DMS153 (cell line): ENCODE measurements at regions not wholly inside any gene's neighbourhood (a gene's known extent, or its start where the extent isn't known, plus 50 kb on each side); places are given as distances from the start of the nearest gene placed in this dataset.

Source experiments
- DNase-seq: peaks from one replicate; lab custom pipeline; 2025; lab: John Stamatoyannopoulos, UW

DNA sequence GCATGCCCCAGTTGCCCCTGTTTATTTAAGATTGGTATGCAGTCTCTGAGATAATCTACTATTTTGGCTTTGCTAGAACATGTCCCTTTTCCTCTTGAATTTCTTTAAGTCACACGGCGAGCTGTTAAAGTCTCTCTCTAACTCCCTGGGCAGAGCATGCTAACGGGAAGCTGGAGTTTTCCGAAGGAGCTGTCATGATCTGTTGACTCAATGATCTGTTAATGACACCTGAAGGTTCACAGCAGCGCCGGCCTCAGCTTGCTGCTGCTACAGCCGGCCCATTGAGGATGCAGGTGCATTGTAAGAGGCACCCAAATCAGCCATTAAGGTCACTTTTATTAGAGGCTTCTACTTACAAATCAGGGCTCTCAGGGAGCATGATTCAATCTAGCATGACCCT is 1203.4 kb downstream of the MAT2B start:
- DNase-seq, result no peak

GRCh38 chr5:164713682-164714081 is 1208.3 kb downstream of the MAT2B start:
- DNase-seq, result no peak

DNA sequence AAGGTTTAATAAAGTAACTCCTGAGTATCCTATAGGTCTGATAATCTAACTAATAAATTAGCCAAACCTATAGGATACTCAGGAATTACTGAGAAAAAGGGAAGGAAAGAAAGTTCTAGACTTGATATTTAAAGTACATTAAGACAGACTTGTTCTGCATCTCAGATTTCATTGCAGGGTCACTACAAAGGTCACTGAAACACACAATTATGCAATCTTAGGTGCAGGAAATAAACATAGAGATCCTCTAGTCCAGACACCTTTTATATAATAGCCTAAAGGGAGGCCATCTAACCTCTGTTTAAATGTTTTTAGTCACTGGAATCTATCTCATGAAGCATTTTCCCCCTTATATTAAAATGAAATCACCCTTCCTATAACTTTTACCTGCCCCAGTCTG is 1215.7 kb downstream of the MAT2B start:
- DNase-seq, result no peak

GRCh38 chr5:164721656-164722055 is 1216.2 kb downstream of the MAT2B start:
- no peak for DNase-seq

DNA sequence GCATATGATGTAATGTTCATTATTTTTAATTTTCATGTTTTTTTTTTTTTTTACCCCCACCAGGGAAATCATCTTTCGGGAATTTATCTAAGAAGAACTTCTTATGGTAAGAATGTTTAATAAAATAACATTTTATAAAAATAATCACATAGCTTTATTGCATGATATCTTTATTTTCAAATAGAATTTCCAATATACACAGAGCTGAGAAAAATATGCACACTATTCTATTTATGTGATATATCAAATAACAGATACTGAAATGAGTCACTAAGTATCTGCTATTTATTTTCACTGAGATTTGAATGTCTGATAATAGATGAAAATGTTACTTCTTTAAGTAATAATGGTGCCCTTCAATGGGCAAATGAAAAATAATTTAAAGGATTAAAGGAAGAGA is 1217.3 kb downstream of the MAT2B start:
- no peak for DNase-seq

DNA sequence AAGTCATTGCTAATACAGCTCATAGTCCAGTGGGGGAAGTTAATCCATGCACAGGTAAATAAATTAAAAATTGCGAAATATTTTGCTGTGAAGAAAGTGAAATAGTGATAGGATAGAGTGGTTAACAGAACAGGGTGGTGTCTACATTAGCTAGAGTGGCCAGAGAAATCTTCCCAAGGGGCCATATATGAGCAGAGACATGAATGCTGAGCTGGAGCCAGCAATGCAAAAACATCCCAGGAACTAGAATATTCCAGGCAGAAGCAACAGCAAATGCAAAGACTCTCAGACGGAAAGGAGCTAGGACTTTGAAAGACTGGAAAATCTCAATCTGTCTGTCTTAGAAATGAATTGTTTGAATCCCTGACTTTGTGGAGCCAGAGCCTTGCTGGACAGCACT is 1221.6 kb downstream of the MAT2B start:
- DNase-seq, result no peak

- DNase-seq, result no peak
These were observed 1223.3 kb downstream of the MAT2B start for GRCh38 chr5:164728733-164729132.

GRCh38 chr5:164735334-164735733 is 1229.9 kb downstream of the MAT2B start:
- no peak for DNase-seq

- DNase-seq, result no peak
These were observed 1236.0 kb downstream of the MAT2B start for GRCh38 chr5:164741376-164741775.

DNA sequence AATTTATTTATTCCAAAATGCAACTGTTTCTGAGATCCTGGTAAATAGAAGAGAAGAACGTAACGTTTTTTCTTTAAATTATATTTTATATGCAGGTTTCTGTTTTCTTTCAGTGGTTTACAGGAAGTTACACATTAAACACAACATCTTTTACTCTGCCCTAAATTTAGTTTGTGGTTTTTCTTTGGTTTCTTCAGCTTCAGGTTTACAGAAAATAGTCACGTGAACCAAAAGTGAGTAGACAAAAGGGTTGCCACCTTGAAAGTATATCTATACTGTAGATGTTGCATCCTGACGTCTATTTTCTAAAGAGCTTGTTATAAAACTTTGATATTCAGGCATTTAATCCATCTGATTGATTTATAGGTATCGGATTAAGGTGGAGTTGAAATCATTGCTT is 1236.6 kb downstream of the MAT2B start:
- no peak for DNase-seq

- no peak for DNase-seq
These were observed 1241.3 kb downstream of the MAT2B start for GRCh38 chr5:164746723-164747122.

DNA sequence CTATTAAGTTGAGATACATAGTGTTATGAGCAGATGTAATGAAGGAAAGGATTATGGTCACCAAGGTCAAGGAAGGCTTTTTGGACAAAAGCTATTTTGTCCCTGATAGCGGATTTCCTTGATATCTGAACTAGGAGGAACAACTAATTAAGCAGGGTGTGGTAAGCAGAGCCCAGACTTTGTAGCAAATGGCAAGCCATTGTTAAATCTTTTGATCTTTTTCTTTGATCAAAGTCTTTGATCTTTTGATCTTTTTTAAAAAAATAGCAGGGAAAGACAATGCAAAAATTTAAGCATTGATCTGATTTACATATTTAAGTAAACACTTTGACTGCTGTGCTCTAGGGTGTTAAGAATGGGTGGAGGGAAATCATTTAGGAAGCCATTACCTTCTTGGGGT is 1242.0 kb downstream of the MAT2B start:
- DNase-seq, result no peak

GRCh38 chr5:164748861-164749260 is 1243.4 kb downstream of the MAT2B start:
- DNase-seq, result no peak

DNA sequence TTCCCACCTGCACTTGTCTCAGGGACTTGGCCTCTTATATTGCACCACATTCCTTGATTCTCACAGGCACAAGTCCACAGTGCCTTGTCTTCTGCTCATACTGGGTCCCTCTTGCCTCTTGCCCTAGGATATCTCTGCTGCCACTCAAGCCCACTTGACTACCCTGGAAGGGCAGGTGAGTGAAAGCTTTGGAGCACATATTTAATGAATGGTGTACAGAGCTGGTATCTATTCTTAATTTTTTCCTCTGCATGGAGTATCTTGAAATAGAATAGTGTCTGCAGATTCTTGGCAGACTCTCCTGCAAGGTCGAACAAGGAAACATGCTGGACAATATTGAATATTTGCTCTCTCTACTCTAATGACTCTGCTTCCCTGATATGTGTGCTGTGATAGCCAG is 1248.0 kb downstream of the MAT2B start:
- no peak for DNase-seq

GRCh38 chr5:164763206-164763605 is 1257.8 kb downstream of the MAT2B start:
- no peak for DNase-seq

DNA sequence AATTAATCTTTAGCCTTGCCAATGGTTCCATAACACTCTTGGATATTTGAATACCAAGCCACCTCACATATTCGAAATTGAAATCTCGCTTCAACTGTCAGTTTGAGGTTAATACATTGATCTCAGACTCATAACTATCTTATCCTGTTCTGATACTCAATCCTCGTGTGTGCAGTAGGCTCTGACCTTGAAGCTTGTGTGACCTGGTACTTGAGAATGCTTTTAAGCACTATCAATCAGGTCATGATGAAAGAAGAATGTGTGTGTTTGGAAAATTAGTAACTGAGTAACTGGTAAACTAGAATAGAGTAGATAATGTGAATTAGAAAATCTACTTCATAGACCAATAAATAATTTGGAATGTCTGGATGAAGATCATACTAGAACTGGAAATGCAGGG is 1266.7 kb downstream of the MAT2B start:
- no peak for DNase-seq

DNA sequence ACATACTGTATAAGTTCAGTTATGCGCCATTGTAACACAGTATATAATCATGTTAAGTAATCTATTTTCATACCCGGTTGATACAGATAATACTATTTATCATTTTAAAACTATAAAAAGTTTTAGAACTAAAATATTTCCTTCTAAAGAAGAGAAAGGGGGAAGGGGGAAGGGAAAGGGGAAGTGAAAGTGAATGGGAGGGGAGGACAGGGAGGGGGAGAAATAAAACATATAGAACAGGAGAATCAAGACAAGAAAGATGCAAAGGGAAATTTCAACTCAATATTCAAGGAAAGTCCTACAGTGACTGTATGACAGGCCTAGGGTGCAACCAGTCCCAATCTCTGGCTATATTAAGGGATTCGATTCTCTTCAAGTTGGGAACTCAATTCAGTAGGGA is 1278.8 kb downstream of the MAT2B start:
- no peak for DNase-seq

- DNase-seq, result no peak
These were observed 1292.7 kb downstream of the MAT2B start for GRCh38 chr5:164798110-164798509.

DNA sequence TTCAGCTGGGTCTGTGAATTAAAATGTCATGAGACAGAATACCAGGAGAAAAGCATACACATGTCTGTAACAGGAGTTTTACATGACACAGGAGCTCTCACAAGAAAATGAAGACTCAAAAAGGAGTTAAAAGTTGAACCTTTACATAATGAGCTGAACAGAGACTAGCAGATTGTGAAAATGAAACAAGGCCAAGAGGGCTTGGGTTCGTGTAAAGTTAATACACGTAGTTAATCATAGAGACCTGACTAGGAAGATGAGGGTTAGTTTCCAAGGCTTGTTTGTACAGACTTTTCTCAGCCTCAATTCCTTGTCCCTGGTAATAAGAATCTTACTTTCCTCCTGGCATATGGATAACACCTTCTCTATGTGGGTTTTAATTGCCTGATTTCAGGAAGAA is 1294.0 kb downstream of the MAT2B start:
- no peak for DNase-seq

DNA sequence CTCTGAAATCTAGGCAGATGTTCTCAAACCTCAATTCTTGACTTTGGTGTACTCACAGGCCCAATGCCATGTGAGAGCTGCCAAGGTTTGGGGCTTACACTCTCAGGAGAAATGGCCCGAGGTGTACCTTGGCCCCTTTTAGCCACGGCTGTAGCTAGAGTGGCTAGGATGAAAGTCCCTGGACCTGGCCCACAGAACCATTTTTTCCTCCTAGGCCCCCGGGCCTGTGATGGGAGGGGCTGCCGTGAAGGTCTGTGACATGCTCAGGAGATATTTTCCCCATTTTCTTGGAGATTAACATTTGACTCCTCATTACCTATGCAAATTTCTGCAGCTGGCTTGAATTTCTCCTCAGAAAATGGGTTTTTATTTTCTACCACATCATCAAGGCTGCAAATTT is 1296.5 kb downstream of the MAT2B start:
- DNase-seq, result no peak

GRCh38 chr5:164809821-164810220 is 1304.4 kb downstream of the MAT2B start:
- no peak for DNase-seq

GRCh38 chr5:164818445-164818844 is 1313.0 kb downstream of the MAT2B start:
- no peak for DNase-seq

DNA sequence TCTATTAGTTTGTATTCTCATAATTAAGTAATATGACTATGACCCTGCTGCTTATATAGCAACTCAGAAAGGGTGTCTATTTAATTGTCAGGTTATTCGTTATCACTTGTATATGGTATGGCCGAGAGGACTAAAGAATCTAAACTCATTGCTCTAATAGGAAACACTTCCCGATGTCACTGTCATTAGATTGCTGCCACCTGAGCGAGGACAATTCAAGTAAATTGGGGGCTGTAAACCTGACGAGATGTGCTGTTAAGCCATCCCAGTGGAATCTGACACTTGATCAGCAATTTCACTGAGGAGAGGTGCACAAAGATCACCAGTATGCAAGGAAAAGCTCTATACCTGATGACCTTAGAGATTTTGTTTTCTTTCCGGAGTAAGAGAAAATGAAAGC is 1319.3 kb downstream of the MAT2B start:
- DNase-seq, result no peak

- no peak for DNase-seq
These were observed 1327.1 kb downstream of the MAT2B start for GRCh38 chr5:164832516-164832915.

- DNase-seq, result no peak
These were observed 1338.9 kb downstream of the MAT2B start for GRCh38 chr5:164844348-164844747.
